ENCODE measurements at regions not wholly inside any gene's neighbourhood (a gene's known extent, or its start where the extent isn't known, plus 50 kb on each side); places are given as distances from the start of the nearest gene placed in this dataset.

GRCh38 chr6:139846538-139847456 lies 472.3 kb upstream of the CITED2 start:
- H3K4me3 Mint-ChIP-seq (ENCODE audit: unreplicated experiment) = peak overlapping the region; percentile 8
- CTCF ChIA-PET = no interaction called here
- intact Hi-C loops (cut with micrococcal nuclease; ENCODE audit: unreplicated experiment) = loop anchor here (2.0 to 5.0 kb wide), 2 partner anchors 309 to 472 kb away; partner anchors contain the start of gene CITED2

GRCh38 chr6:139844907-139845306 lies 470.5 kb upstream of the CITED2 start:
- H3K36me3 ChIP-seq (ENCODE audit: control insufficient read depth, insufficient read depth, low read length) = no peaks in the 10 kb centered on the region
- no peak for DNase-seq
- no peak for TF ChIP-seq CTCF (IDR thresholded peaks at IDR 0.05; ENCODE audit: insufficient read depth in 1 of 2, low read depth in 1 of 2, low read length in 1 of 2, severe bottlenecking in 1 of 2, unreplicated experiment in 1 of 2)
- H3K4me3 ChIP-seq (ENCODE audit: low read depth, low read length) = no peak overlapping the region
- no peaks in the 10 kb centered on the region for H3K27me3 Mint-ChIP-seq (ENCODE audit: insufficient read depth, unreplicated experiment)
- peaks cover 20% of the 10 kb centered on the region for H3K4me1 Mint-ChIP-seq (ENCODE audit: low read depth, unreplicated experiment)
- peaks cover 29% of the 10 kb centered on the region for H3K4me1 ChIP-seq
- ChIA-PET CTCF (no interaction called here), POLR2A (no interaction called here)
- intact Hi-C loops (cut with micrococcal nuclease; ENCODE audit: unreplicated experiment) = loop anchor here (5.0 kb wide), 1 partner anchor 308 kb away; no protein-coding TSS in a partner anchor
- no peak overlapping the region for H3K27ac Mint-ChIP-seq (ENCODE audit: unreplicated experiment)
- H3K4me3 Mint-ChIP-seq (ENCODE audit: unreplicated experiment) = no peak overlapping the region
- no peaks in the 10 kb centered on the region for H3K36me3 Mint-ChIP-seq (ENCODE audit: insufficient read depth, unreplicated experiment)
- no peaks in the 10 kb centered on the region; the same call in none of the 2 replicates for H3K9me3 ChIP-seq
- H3K27me3 ChIP-seq (replicated peaks; ENCODE audit: control insufficient read depth, insufficient read depth, low read length) = no peaks in the 10 kb centered on the region
- peaks cover 8% of the 10 kb centered on the region for H3K9me3 Mint-ChIP-seq (ENCODE audit: unreplicated experiment)
- BruUV-seq (replicated peaks) = no TSS peak

More at GRCh38 chr6:139846538-139847456, 472.3 kb upstream of the CITED2 start:
- peak; percentile 62 to 65 for DNase-seq
- no peaks in the 10 kb centered on the region for H3K36me3 Mint-ChIP-seq (ENCODE audit: insufficient read depth, unreplicated experiment)
- no peaks in the 10 kb centered on the region for H3K27me3 Mint-ChIP-seq (ENCODE audit: insufficient read depth, unreplicated experiment)
- peak overlapping the region; percentile 29 for H3K27ac Mint-ChIP-seq (ENCODE audit: unreplicated experiment)
- Histone ChIP-seq H3K36me3 (ENCODE audit: control insufficient read depth, insufficient read depth, low read length) (no peaks in the 10 kb centered on the region), H3K4me1 (peaks cover 27% of the 10 kb centered on the region), H3K9me3 (no peaks in the 10 kb centered on the region; the same call in none of the 2 replicates), H3K4me3 (ENCODE audit: low read depth, low read length) (no peak overlapping the region), H3K27me3 (replicated peaks; ENCODE audit: control insufficient read depth, insufficient read depth, low read length) (no peaks in the 10 kb centered on the region)
- H3K9me3 Mint-ChIP-seq (ENCODE audit: unreplicated experiment) = peaks cover 15% of the 10 kb centered on the region
- POLR2A ChIA-PET = no interaction called here
- no peak for TF ChIP-seq CTCF (IDR thresholded peaks at IDR 0.05; ENCODE audit: insufficient read depth in 1 of 2, low read depth in 1 of 2, low read length in 1 of 2, severe bottlenecking in 1 of 2, unreplicated experiment in 1 of 2)
- BruUV-seq (replicated peaks) = no TSS peak
- H3K4me1 Mint-ChIP-seq (ENCODE audit: low read depth, unreplicated experiment) = peaks cover 20% of the 10 kb centered on the region

GRCh38 chr6:139841794-139842215 lies 467.4 kb upstream of the CITED2 start:
- H3K27ac Mint-ChIP-seq (ENCODE audit: unreplicated experiment) = no peak overlapping the region
- H3K4me3 Mint-ChIP-seq (ENCODE audit: unreplicated experiment) = no peak overlapping the region
- H3K9me3 ChIP-seq = no peaks in the 10 kb centered on the region; the same call in none of the 2 replicates
- no peak for TF ChIP-seq CTCF (IDR thresholded peaks at IDR 0.05; ENCODE audit: insufficient read depth in 1 of 2, low read depth in 1 of 2, low read length in 1 of 2, severe bottlenecking in 1 of 2, unreplicated experiment in 1 of 2)
- H3K4me3 ChIP-seq (ENCODE audit: low read depth, low read length) = no peak overlapping the region
- intact Hi-C loops (cut with micrococcal nuclease; ENCODE audit: unreplicated experiment) = no loop called here
- ChIA-PET POLR2A (no interaction called here), CTCF (no interaction called here)
- no peaks in the 10 kb centered on the region for H3K36me3 ChIP-seq (ENCODE audit: control insufficient read depth, insufficient read depth, low read length)
- H3K4me1 Mint-ChIP-seq (ENCODE audit: low read depth, unreplicated experiment) = peaks cover 5% of the 10 kb centered on the region
- H3K9me3 Mint-ChIP-seq (ENCODE audit: unreplicated experiment) = peaks cover 15% of the 10 kb centered on the region
- no peaks in the 10 kb centered on the region for H3K36me3 Mint-ChIP-seq (ENCODE audit: insufficient read depth, unreplicated experiment)
- BruUV-seq (replicated peaks) = no TSS peak
- no peak for DNase-seq
- H3K4me1 ChIP-seq = peaks cover 12% of the 10 kb centered on the region
- no peaks in the 10 kb centered on the region for H3K27me3 ChIP-seq (replicated peaks; ENCODE audit: control insufficient read depth, insufficient read depth, low read length)
- no peaks in the 10 kb centered on the region for H3K27me3 Mint-ChIP-seq (ENCODE audit: insufficient read depth, unreplicated experiment)
